Body of pancreas (tissue), 4 donors: ENCODE measurements at regions not wholly inside any gene's neighbourhood (a gene's known extent, or its start where the extent isn't known, plus 50 kb on each side); places are given as distances from the start of the nearest gene placed in this dataset.
"Not testable (repeated sequence)": the region's sequence is repeated elsewhere in the genome, so short reads cannot be mapped to it uniquely, and the experiment has no call there.

Experiments used
- ATAC-seq: fragments of 150-250 bp; one replicate; pipeline ENCODE4 v1.9.1; 2016
- DNase-seq, 4 donors: peaks; one replicate each; pipeline ENCODE4 v3.0.0-alpha.2; 2019
- H3K27ac ChIP-seq, 4 donors: fragments of 200-600 bp; sonication (generic); 1 replicate in 3 of 4; 2 replicates in 1 of 4; pipeline versions ENCODE4 v1.5.1 to v1.6.1; 2016 to 2019; ENCODE audit warnings: mild to moderate bottlenecking in 1 of 4, mixed read lengths in 1 of 4, moderate library complexity in 1 of 4
- H3K27me3 ChIP-seq, 2 donors: fragments of 200-600 bp; sonication (generic); one replicate each; pipeline ENCODE4 v1.6.0; 2016; ENCODE audit warnings: mild to moderate bottlenecking in 1 of 2
- H3K36me3 ChIP-seq, 2 donors: fragments of 200-600 bp; sonication (generic); replicated peaks in 1 of 2; 2 replicates each; pipeline ENCODE4 v1.5.1; 2016; ENCODE audit warnings: low read depth in 2 of 2; ENCODE audit not compliant: insufficient read depth in 1 of 2
- H3K4me1 ChIP-seq: fragments of 200-600 bp; sonication (generic); one replicate; pipeline ENCODE4 v1.6.0; 2016
- H3K4me3 ChIP-seq, 2 donors: fragments of 200-600 bp; sonication (generic); 1 replicate in 1 of 2; 2 replicates in 1 of 2; pipeline ENCODE4 v1.5.1; 2016 to 2019
- H3K9me3 ChIP-seq, 3 donors: fragments of 200-600 bp; sonication (generic); 1 replicate in 2 of 3; 2 replicates in 1 of 3; pipeline ENCODE4 v1.5.1; 2016
- CTCF ChIP-seq, 7 experiments: fragments of 450-650 bp in 4 of 7; fragments of 200-600 bp in 3 of 7; sonication (generic) in 3 of 7; IDR thresholded peaks; one replicate each; pipeline ENCODE4 v1.5.1; 2016 to 2019; ENCODE audit warnings: antibody characterized with exemption in 7 of 7
- POLR2A ChIP-seq, 3 donors: fragments of 450-650 bp; IDR thresholded peaks; one replicate each; pipeline ENCODE4 v1.6.1; 2016; ENCODE audit warnings: antibody characterized with exemption in 3 of 3, mild to moderate bottlenecking in 2 of 3
- WGBS, 2 donors: methylation state at CpG; one replicate each; pipeline ENCODE4 v1.1.5; 2017; 5-methylcytosine and 5-hydroxymethylcytosine counted together
- intact Hi-C: fragments of 100-400 bp; cut with DNase I; formaldehyde crosslinking; loops from one replicate; pipeline ENCODE4 v1.15.1; 2023

- no peak for TF ChIP-seq CTCF (IDR thresholded peaks at IDR 0.05)
- no peak for TF ChIP-seq POLR2A (IDR thresholded peaks at IDR 0.05)
- no peaks in the 10 kb centered on the region for H3K9me3 ChIP-seq
- 60 to 71% methylated on average over 3 of the region's 3 CpGs for WGBS, 2 donors
- ATAC-seq = no peak
- intact Hi-C loops = no loop called here
- H3K27ac ChIP-seq = no peak overlapping the region
- H3K27me3 ChIP-seq = no peaks in the 10 kb centered on the region
- no peak overlapping the region for H3K4me3 ChIP-seq
- DNase-seq = no peak
- no peaks in the 10 kb centered on the region for H3K36me3 ChIP-seq
- H3K4me1 ChIP-seq = no peaks in the 10 kb centered on the region
Observed at GRCh38 chr11:79506124-79506523, 65.3 kb upstream of the TENM4 start.

- no peak for DNase-seq
- no peak overlapping the region for H3K27ac ChIP-seq
- WGBS, 2 donors = 68 to 83% methylated on average over 6 of the region's 6 CpGs
- H3K9me3 ChIP-seq = no peaks in the 10 kb centered on the region
- ATAC-seq = no peak
- no peaks in the 10 kb centered on the region for H3K4me1 ChIP-seq
- no peaks in the 10 kb centered on the region for H3K36me3 ChIP-seq
- no peaks in the 10 kb centered on the region for H3K27me3 ChIP-seq
- TF ChIP-seq CTCF (IDR thresholded peaks at IDR 0.05) (no peak), POLR2A (IDR thresholded peaks at IDR 0.05) (no peak)
- H3K4me3 ChIP-seq = no peak overlapping the region
- intact Hi-C loops = no loop called here
Observed at GRCh38 chr11:79503028-79503427, 62.2 kb upstream of the TENM4 start.

GRCh38 chr11:79501707-79502106 is 60.9 kb upstream of the TENM4 start:
- Histone ChIP-seq H3K4me3 (no peak overlapping the region), H3K4me1 (no peaks in the 10 kb centered on the region), H3K9me3 (no peaks in the 10 kb centered on the region), H3K36me3 (no peaks in the 10 kb centered on the region), H3K27ac (no peak overlapping the region), H3K27me3 (no peaks in the 10 kb centered on the region)
- ATAC-seq = no peak
- intact Hi-C loops = no loop called here
- WGBS, 2 donors = 64 to 84% methylated on average over 4 of the region's 4 CpGs
- TF ChIP-seq CTCF (IDR thresholded peaks at IDR 0.05) (no peak), POLR2A (IDR thresholded peaks at IDR 0.05) (no peak)
- no peak for DNase-seq

- not testable (repeated sequence) for ATAC-seq, DNase-seq
- WGBS, 2 donors = 50 to 77% methylated on average over 2 to 5 of the region's 30 CpGs
Observed at GRCh38 chr11:79499929-79500328, 59.1 kb upstream of the TENM4 start.

GRCh38 chr11:79498667-79499066 is 57.8 kb upstream of the TENM4 start:
- Histone ChIP-seq H3K27ac (no peak overlapping the region), H3K27me3 (no peaks in the 10 kb centered on the region), H3K9me3 (no peaks in the 10 kb centered on the region), H3K4me3 (no peak overlapping the region), H3K36me3 (no peaks in the 10 kb centered on the region), H3K4me1 (no peaks in the 10 kb centered on the region)
- intact Hi-C loops = loop anchor here (10.0 kb wide), 1 partner anchor 854 kb away; no protein-coding TSS in a partner anchor
- 50 to 61% methylated on average over 4 of the region's 4 CpGs for WGBS, 2 donors
- no peak for TF ChIP-seq POLR2A (IDR thresholded peaks at IDR 0.05)
- no peak for ATAC-seq
- no peak for DNase-seq

More at GRCh38 chr11:79499929-79500328, 59.1 kb upstream of the TENM4 start:
- H3K9me3 ChIP-seq, H3K27me3 ChIP-seq, H3K4me3 ChIP-seq, H3K4me1 ChIP-seq, H3K27ac ChIP-seq, H3K36me3 ChIP-seq: not testable (repeated sequence)
- intact Hi-C loops = loop anchor here (10.0 kb wide), 1 partner anchor 855 kb away; no protein-coding TSS in a partner anchor

GRCh38 chr11:79493555-79494171 is 52.8 kb upstream of the TENM4 start:
- peak; percentile 66 to 73 (median 66) for DNase-seq
- no peaks in the 10 kb centered on the region for H3K36me3 ChIP-seq
- H3K27me3 ChIP-seq = no peaks in the 10 kb centered on the region
- H3K9me3 ChIP-seq = no peaks in the 10 kb centered on the region
- 16 to 20% methylated on average over 11 of the region's 11 CpGs for WGBS, 2 donors
- H3K4me1 ChIP-seq = no peaks in the 10 kb centered on the region
- intact Hi-C loops = loop anchor here (10.0 kb wide), 1 partner anchor 849 kb away; no protein-coding TSS in a partner anchor
- peak; percentile 53 for ATAC-seq
- no peak overlapping the region for H3K4me3 ChIP-seq
- no peak overlapping the region for H3K27ac ChIP-seq
- TF ChIP-seq POLR2A (IDR thresholded peaks at IDR 0.05) = no peak
- peak; percentile 58 to 79 (median 68) for TF ChIP-seq CTCF (IDR thresholded peaks at IDR 0.05)
